Daoy (cell line): ENCODE measurements at regions not wholly inside any gene's neighbourhood (a gene's known extent, or its start where the extent isn't known, plus 50 kb on each side); places are given as distances from the start of the nearest gene placed in this dataset.
"Not testable (repeated sequence)": the region's sequence is repeated elsewhere in the genome, so short reads cannot be mapped to it uniquely, and the experiment has no call there.

Experiments used
- DNase-seq: peaks from one replicate; pipeline ENCODE4 v3.0.0-alpha.2; 2015; ENCODE audit warnings: low read depth

- no peak for DNase-seq
Measured at GRCh38 chr4:140249351-140249750, 95.4 kb upstream of the MAML3 start.

- no peak for DNase-seq
Measured at GRCh38 chr4:140247237-140247636, 93.3 kb upstream of the MAML3 start.

- DNase-seq, result no peak
Measured at GRCh38 chr4:140246216-140246615, 92.2 kb upstream of the MAML3 start.

GRCh38 chr4:140244328-140244727 lies 90.3 kb upstream of the MAML3 start:
- DNase-seq, result no peak

- no peak for DNase-seq
Measured at GRCh38 chr4:140243278-140243753, 89.3 kb upstream of the MAML3 start.

DNA sequence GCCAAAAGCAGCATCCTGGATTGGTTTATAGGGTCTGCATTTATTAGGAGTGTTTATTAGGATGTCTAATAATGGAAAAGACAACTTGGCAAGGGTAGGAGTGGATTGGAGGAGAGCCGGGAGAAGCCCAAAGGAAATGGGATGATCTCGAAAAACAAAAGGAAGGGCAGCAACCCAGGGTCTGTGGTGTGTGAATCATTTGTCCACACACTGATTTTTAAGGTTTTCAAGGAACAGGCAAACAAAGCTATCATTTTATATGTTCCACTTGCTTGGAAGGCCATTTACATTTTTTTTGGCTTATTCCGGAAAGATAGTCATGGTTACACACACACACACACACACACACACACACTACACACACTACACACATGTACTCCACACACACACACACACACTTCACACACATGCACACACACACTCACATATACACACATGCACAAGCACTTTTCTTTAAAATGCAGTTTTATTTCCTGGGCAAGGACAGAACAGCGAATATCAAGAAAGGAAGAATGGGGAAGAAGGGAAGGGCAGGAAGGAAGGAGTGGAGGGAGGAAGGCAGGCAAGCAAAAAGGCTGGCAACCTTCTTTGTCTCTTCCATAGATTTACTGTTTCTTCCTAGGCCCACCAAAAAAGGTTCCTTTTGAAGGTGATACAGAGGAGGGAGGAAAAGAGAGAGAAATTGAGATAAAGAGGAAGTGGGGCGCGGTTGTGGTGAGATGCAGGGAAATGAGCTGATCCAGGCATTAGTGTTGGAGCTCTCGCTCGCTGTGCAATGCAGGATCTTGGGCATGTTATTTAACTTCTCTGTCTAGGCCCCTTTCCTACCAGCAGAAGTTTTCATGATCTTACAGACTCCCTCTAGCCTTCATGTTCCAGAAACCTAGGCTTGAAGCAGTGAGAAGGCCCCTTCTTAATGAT lies 88.6 kb upstream of the MAML3 start:
- no peak for DNase-seq

DNA sequence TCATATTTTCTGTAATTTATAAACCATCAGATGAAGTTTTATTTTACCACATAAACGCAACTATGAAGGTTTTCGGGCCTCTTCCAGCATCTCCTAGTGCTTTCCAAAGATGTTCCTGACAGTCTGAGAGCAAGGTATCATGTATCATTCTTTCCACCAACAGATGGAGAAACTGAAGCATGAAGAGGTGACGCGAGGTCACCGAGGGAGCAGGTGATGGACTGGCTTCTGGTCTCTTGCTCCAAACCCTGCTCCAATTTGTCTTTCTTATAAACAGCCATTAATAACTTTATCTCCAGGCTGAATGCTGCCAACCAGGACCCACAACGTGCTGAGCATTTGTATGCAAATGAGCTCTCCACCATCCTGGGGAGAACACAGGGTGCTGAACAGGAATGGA lies 86.3 kb upstream of the MAML3 start:
- DNase-seq, result no peak

- no peak for DNase-seq
Measured at GRCh38 chr4:140239311-140239710, 85.3 kb upstream of the MAML3 start.

DNA sequence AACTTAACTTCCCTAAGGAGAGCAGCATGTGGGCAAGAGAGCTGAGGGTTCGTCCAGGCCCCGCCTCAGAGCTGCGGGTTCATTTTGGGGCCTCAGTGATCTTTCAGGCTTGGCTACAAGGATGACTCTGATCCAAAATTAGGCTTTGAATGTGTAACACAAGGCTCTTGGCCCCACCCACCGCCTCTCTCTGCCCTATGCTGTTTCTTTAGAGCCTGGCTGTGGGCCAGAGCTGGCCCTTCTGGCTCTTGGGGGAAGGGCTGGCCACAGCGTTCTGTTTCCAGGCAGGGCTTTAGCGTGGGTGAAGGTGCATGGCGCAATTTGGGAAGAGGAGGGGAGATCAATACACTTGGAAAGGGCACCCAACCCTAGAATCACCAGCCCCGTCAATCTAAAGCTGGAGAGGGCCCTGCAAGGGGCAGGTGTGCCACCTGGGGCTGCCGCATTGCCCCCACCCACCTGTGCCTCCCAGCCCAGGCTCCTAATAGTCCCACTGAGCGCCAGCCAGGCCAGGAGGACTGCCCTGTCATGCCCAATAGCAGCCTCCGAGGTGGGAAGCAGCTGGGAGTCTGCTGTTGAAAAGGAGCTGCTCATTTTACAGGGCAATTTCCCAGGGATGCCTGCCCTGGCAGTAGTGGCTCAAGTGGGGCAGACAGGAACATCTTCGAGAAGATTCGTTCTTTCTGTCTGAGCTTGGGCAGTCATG lies 84.5 kb upstream of the MAML3 start:
- peak; percentile 39 for DNase-seq

DNA sequence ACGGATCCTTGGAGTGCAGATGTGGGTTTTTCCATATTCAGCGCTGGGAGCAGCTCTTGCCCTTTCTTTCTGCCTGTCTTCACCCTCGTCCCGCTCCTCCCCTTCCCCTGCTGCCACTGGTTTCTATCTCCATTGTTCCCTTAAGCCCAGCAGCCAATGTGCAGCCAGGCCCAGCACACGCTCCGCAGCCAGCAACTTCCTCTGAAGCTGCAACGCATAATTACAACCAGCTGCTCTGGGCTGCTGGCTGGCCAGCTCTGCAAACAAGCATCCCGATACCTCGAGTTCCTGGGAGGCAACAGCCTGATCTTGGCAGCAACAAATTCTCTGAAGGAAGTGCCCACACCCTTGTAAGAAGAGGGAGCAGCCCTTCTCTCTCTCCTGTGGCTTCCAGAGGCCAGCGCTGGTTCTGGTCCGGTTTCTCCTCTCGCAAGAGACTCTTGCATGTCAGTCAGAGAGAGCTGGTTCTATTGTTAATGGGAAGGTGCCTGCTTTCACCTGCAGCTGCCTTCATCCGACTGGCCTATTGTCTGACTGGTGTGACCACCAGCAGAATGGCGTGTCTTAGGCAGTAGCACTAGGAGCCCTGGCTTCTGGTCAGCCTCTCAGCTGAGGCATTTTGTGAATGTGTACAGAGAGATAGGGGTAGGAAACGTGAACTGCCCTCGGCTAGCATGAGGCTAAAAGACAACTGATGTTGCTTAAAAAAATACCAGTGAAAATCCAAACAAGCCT lies 83.8 kb upstream of the MAML3 start:
- DNase-seq, result peak; percentile 83

DNA sequence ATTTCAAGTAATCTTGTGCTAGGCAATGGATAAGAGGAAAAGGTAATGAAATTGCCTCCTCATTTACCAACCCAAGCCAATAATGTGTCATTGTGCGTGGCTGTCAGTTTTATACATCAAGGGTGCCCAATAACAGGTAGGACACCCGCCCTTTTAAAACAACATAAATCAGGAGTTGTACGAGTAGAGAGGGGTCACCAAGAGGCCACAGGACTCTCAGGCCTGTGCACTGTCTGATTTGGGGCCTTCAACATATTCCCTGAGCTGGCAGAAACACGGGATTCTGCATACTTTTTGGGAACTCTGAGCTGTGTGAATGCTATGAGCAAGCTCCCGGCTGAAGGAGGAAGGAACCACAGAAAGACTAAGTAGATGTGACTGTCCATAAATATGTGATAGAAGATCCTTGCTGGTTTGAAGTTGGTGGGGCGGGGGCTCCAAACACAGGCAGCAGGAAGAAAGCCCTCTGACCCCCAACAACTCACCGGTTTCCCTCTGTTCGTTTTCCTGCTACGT lies 82.7 kb upstream of the MAML3 start:
- no peak for DNase-seq

DNA sequence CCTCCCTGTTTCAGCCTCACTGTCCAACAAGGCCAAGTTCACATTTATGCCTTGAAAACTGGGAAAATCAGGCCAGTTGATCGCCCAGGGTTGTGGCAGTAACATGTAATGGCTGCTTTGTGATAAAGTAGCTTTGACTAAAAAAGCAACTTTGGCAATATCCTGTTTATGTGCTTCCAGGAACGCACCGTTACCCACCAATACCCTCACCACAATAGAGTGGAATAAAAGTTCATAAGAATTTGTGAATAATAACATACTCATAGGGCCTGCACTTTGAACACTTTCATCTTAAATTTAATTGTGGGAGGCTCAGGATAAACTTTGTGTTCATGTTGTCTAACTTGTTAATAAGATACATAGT lies 80.7 kb upstream of the MAML3 start:
- DNase-seq, result no peak

GRCh38 chr4:140233791-140234696 lies 80.1 kb upstream of the MAML3 start:
- DNase-seq, result peak; percentile 37

GRCh38 chr4:140229881-140230280 lies 75.9 kb upstream of the MAML3 start:
- DNase-seq, result no peak

DNA sequence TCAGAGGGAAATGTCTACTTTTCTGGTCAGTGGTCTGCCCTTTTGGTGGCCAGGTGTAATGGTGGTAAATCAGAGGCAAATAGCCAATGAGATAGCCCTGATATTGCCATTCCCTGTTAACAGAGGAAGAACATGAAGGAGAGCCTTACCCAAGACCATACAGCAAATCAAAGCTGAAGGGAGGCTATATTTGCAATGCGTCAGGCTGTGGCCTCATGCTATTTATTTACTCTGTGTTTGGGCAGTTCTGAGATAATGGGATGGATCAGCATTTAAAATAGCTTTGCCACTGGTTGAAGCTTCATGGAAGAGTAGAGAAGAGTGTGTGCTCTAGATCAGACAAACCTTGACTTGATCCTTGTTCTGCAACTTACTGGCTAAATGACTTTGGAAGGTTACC lies 73.3 kb upstream of the MAML3 start:
- no peak for DNase-seq

GRCh38 chr4:140223056-140223810 lies 69.2 kb upstream of the MAML3 start:
- no peak for DNase-seq

- peak; percentile 17 for DNase-seq
Measured at GRCh38 chr4:140222171-140222570, 68.2 kb upstream of the MAML3 start.

DNA sequence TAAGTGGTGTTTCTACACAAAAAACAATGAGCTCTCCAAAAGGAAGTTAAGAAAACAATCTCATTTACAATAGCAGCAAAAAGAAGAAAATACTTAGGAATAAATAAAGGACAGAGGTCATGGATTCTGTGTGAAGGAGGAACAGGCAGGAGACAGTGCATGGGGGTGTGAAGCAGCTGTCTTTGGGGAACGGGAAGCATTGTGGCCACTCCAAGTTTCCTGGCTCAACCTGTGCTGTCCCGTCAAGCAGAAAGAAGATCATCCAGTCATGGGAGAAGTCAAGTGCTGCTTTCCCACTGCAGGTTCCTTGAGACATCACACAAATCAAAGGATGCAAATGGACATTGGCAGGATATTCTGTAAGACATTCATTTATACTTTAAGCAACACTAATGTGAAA lies 66.1 kb upstream of the MAML3 start:
- DNase-seq, result no peak

DNA sequence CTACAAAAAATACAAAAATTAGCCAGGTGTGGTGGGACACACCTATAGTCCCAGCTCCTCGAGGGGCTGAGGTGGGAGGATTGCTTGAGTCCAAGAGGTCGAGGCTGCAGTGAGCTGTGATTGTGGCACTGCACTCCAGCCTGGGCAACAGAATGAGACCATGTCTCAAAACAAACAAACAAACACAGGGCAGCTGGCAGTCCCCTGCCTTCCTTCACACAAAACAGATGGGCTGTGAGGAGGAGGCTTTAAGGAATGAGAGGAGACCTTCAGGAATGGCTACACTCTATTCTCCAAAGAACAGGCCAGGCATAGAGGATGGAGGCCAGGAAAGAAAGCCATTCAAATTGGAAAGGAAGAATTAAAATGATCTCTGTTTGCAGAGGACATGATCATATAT lies 65.6 kb upstream of the MAML3 start:
- no peak for DNase-seq

- DNase-seq, result not testable (repeated sequence)
Measured at GRCh38 chr4:140219070-140219469, 65.1 kb upstream of the MAML3 start.
